Aorta (tissue), 5 donors: ENCODE measurements at regions not wholly inside any gene's neighbourhood (a gene's known extent, or its start where the extent isn't known, plus 50 kb on each side); places are given as distances from the start of the nearest gene placed in this dataset.

Source experiments
- ATAC-seq: fragments of 200-7000 bp; cut with Tn5 transposase; one replicate; pipeline ENCODE4 v1.9.1; 2022; ENCODE audit warnings: moderate library complexity; ENCODE audit not compliant: low FRiP score
- DNase-seq, 2 donors: peaks; one replicate each; pipeline ENCODE4 v3.0.0-alpha.2; 2020
- H3K27ac ChIP-seq, 2 donors: one replicate each; pipeline ENCODE4 v1.5.1; 2013; ENCODE audit warnings: low read length in 2 of 2, mild to moderate bottlenecking in 2 of 2, moderate library complexity in 2 of 2, control low read depth in 1 of 2, inconsistent platforms in 1 of 2, low read depth in 1 of 2
- H3K27me3 ChIP-seq, 2 donors: one replicate each; pipeline ENCODE4 v1.6.1; 2013; ENCODE audit warnings: control low read depth in 1 of 2, low read length in 1 of 2, mild to moderate bottlenecking in 1 of 2, moderate library complexity in 1 of 2; ENCODE audit not compliant: insufficient read depth in 2 of 2, control insufficient read depth in 1 of 2
- H3K36me3 ChIP-seq, 2 donors: one replicate each; pipeline ENCODE4 v1.6.1; 2013; ENCODE audit warnings: control low read depth in 1 of 2, low read length in 1 of 2, mild to moderate bottlenecking in 1 of 2; ENCODE audit not compliant: insufficient read depth in 2 of 2, control insufficient read depth in 1 of 2
- H3K4me1 ChIP-seq, 2 donors: one replicate each; pipeline ENCODE4 v1.6.1; 2013; ENCODE audit warnings: low read length in 2 of 2, control low read depth in 1 of 2, mild to moderate bottlenecking in 1 of 2, moderate library complexity in 1 of 2; ENCODE audit not compliant: insufficient read depth in 2 of 2, control insufficient read depth in 1 of 2
- H3K4me3 ChIP-seq, 2 donors: one replicate each; pipeline ENCODE4 v1.5.1; 2013; ENCODE audit warnings: low read length in 2 of 2, control low read depth in 1 of 2, mild to moderate bottlenecking in 1 of 2
- H3K9me3 ChIP-seq: one replicate; pipeline ENCODE4 v1.6.1; 2013; ENCODE audit warnings: mild to moderate bottlenecking, low read length; ENCODE audit not compliant: control insufficient read depth
- WGBS, 2 donors: extraction: QIAGEN DNeasy Blood & Tissue Kit; methylation state at CpG; one replicate each; pipeline ENCODE4 v1.1.7; 2013; 5-methylcytosine and 5-hydroxymethylcytosine counted together
- intact Hi-C, 2 donors: fragments of 100-400 bp; cut with DNase I; formaldehyde crosslinking; loops; one replicate each; pipeline versions ENCODE4 v1.14.2 to v1.15.0; 2022
- donor health status: healthy with polysubstance abuse.
- donor health status: Bipolar disorder and iron deficiency.
- donor health status: DM: no; HTN: no; CAD: no.
- donor health status: DM: no; HTN: no; CAD: no.
- donor health status: DM: yes; HTN: yes; CAD: no.

DNA sequence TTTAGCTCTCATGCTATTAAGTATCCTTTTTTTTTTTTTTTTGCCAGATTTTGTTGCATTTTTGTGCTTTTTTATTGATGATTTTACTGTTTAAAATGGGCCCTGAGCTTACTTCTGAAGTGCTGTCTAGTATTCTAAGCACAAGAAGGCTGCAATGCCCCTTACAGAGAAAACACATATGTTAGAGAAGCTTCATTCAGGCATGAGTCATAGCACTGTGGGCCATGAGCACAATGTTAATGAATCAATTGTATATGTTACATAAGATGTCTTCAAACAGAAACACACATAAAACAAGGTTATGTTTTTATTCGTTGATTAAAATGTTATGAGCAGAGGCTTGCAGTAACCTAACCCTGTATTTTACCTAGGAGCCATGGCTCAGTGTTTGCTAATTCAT is 117.8 kb upstream of the C11orf87 start:
- DNase-seq (no peak), ATAC-seq (no peak)
- no peak overlapping the region for H3K27ac ChIP-seq
- no peaks in the 10 kb centered on the region for H3K9me3 ChIP-seq
- intact Hi-C loops: no loop called here
- no peak overlapping the region for H3K4me3 ChIP-seq
- no peaks in the 10 kb centered on the region for H3K4me1 ChIP-seq
- no peaks in the 10 kb centered on the region for H3K27me3 ChIP-seq
- H3K36me3 ChIP-seq: no peaks in the 10 kb centered on the region
- WGBS, 2 donors: 89 to 93% methylated on average over 1 of the region's 1 CpG

DNA sequence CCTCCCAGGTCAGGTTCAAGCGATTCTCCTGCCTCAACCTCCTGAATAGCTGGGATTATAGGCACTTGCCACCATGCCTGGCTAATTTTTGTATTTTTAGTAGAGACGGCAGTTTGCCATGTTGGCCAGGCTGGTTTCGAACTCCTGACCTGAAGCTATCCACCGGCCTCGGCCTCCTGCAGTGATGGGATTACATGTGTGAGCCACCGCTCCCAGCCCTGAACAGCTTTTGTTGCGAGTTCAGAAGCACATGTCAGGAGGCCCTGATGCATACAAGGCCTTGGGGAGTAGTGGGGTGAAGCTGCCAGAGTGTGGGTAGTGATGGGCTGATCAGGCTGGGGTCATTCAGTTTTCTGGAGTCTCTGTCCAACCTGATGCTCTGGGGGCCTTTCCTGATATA is 117.0 kb upstream of the C11orf87 start:
- Histone ChIP-seq H3K27me3 (no peaks in the 10 kb centered on the region), H3K4me3 (no peak overlapping the region), H3K27ac (no peak overlapping the region), H3K9me3 (no peaks in the 10 kb centered on the region), H3K4me1 (no peaks in the 10 kb centered on the region), H3K36me3 (no peaks in the 10 kb centered on the region)
- WGBS, 2 donors: 93 to 94% methylated on average over 7 of the region's 7 CpGs
- intact Hi-C loops: no loop called here
- ATAC-seq: no peak
- no peak for DNase-seq

DNA sequence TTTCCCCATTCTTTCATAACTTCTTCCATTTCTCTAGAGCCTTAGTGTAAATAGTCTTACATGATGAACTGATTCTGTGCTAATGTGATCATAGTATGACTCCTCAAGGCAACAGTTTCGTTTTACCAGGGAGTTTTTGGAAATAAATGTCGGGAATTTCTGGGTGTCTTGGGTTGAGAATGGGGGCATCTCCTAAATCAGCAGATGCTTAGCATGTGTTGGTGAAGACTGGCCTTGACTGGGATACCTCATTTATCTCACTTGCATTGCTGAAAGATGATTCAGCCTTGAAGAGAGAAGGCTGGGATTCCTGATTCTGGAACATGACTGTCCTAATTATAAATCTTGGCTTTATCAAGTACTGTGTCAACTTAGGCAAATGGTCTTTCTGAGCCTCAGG is 115.7 kb upstream of the C11orf87 start:
- DNase-seq (no peak), ATAC-seq (no peak)
- 50 to 62% methylated on average over 2 of the region's 2 CpGs for WGBS, 2 donors
- no peaks in the 10 kb centered on the region for H3K36me3 ChIP-seq
- H3K27me3 ChIP-seq: no peaks in the 10 kb centered on the region
- no peak overlapping the region for H3K27ac ChIP-seq
- no peak overlapping the region for H3K4me3 ChIP-seq
- H3K4me1 ChIP-seq: no peaks in the 10 kb centered on the region
- H3K9me3 ChIP-seq: no peaks in the 10 kb centered on the region
- intact Hi-C loops: no loop called here

DNA sequence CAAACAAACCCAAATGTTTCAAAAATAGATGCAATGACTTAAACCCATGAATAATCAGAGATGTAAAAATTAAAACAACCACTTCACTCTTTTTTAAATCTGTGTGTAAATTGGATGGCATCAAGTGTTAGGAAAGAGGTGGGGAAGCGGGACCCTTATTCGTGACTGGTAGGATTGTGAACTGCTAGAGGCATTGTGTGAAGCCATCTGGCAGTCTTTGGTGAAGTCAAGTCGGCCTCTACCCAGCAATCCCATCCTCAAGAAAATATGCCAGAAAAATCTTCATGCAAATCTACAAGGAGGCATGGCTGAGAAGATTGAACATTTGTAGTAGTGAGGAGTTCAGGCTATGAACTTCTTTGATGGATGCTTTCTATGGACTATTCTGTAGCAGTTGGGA is 114.6 kb upstream of the C11orf87 start:
- no peak for DNase-seq
- H3K4me1 ChIP-seq: no peaks in the 10 kb centered on the region
- intact Hi-C loops: no loop called here
- no peaks in the 10 kb centered on the region for H3K27me3 ChIP-seq
- no peak overlapping the region for H3K4me3 ChIP-seq
- H3K9me3 ChIP-seq: no peaks in the 10 kb centered on the region
- 77 to 82% methylated on average over 3 of the region's 3 CpGs for WGBS, 2 donors
- H3K36me3 ChIP-seq: no peaks in the 10 kb centered on the region
- no peak overlapping the region for H3K27ac ChIP-seq
- no peak for ATAC-seq

DNA sequence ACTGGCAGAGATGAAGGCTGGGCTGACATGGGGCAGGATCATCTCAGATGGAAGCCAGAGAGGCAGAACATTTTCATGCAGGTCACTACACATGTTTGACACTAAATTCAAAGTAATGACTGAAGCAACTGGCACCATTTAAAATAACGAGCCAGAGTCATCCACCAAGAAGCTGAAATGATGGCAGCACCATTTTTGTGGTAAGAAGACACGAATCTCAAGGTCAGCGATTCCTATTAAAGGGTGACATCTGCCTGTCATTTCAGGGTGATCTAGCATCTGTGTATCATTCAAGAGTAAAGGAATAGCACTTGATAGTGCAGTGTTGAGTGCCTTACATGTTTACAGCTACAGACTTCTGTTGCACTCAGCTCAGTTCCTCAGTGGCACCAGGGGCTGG is 113.4 kb upstream of the C11orf87 start:
- DNase-seq (no peak), ATAC-seq (no peak)
- Histone ChIP-seq H3K27me3 (no peaks in the 10 kb centered on the region), H3K27ac (no peak overlapping the region), H3K4me1 (no peaks in the 10 kb centered on the region), H3K36me3 (no peaks in the 10 kb centered on the region), H3K9me3 (no peaks in the 10 kb centered on the region), H3K4me3 (no peak overlapping the region)
- 75 to 81% methylated on average over 3 of the region's 3 CpGs for WGBS, 2 donors
- intact Hi-C loops: no loop called here

DNA sequence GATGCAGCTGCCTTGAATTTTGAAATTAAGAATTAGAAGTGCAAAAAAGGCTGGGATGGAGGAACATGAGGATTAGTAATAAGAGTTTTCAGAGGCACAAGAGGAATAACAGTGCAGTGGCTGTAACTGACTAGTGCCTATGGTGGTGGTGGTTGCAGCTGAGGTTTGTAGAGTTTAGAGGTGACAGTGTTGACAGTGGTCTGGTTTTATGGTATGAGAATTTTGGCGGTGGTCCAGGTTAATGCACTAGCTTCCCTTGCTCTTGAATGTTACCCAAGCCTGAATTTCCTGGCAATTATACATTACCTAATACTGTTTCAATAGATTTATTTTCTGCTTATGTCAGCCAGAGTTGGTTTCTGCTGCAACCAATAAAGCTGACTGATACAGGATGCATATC is 112.8 kb upstream of the C11orf87 start:
- H3K36me3 ChIP-seq: no peaks in the 10 kb centered on the region
- WGBS, 2 donors: 50 to 56% methylated on average over 1 of the region's 1 CpG
- H3K27ac ChIP-seq: no peak overlapping the region
- H3K9me3 ChIP-seq: no peaks in the 10 kb centered on the region
- H3K27me3 ChIP-seq: no peaks in the 10 kb centered on the region
- no peak for ATAC-seq
- DNase-seq: no peak
- H3K4me3 ChIP-seq: no peak overlapping the region
- intact Hi-C loops: no loop called here
- H3K4me1 ChIP-seq: no peaks in the 10 kb centered on the region

DNA sequence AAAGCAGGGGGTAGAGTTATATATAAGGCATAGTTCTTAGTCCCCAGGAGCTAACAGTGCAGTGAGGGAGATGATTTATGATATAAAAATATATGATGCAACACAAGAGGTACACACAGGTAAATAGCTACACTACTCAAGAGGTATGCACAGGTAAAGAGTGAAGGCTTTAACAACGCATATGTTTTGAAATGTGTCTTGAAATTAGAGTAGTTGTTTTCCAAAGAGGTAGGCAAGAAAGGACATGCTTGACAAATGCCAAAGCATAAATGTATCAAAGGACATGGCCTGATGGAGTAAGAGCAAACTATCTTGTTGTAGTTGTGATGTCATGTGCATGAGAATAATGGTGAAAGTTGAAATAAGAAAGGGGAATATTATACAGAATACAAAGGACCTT is 104.3 kb upstream of the C11orf87 start:
- Histone ChIP-seq H3K27ac (no peak overlapping the region), H3K27me3 (no peaks in the 10 kb centered on the region), H3K4me1 (no peaks in the 10 kb centered on the region), H3K4me3 (no peak overlapping the region), H3K9me3 (peaks cover 1% of the 10 kb centered on the region), H3K36me3 (no peaks in the 10 kb centered on the region)
- intact Hi-C loops: loop anchor here in 1 of 2 donors (5.0 kb wide), 1 partner anchor 50 kb away; no protein-coding TSS in a partner anchor
- no peak for DNase-seq
- 87 to 89% methylated on average over 1 of the region's 1 CpG for WGBS, 2 donors
- ATAC-seq: no peak

DNA sequence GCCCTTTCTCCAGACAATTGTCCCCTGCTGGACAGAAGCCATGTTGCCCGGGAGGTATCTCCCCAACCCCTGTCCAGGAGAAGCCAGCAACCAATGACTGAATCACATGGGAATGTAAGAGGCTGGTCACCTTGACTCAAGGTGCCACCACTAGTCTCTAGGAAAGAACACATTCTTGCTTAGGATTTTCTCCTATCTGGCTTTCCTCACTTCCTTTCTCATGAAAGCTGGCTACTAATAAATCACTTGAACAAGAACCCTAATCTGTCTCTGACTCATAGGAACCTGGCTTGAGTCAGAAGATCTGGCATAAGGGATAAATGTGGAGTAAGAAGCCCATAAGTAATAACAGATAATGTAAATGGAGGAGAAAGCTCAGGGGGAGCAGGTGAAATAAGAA is 101.4 kb upstream of the C11orf87 start:
- no peaks in the 10 kb centered on the region for H3K36me3 ChIP-seq
- H3K27me3 ChIP-seq: no peaks in the 10 kb centered on the region
- H3K27ac ChIP-seq: no peak overlapping the region
- no peaks in the 10 kb centered on the region for H3K4me1 ChIP-seq
- peaks cover 1% of the 10 kb centered on the region for H3K9me3 ChIP-seq
- DNase-seq (no peak), ATAC-seq (no peak)
- intact Hi-C loops: no loop called here
- H3K4me3 ChIP-seq: no peak overlapping the region
- WGBS, 2 donors: 45 to 60% methylated on average over 1 of the region's 1 CpG

DNA sequence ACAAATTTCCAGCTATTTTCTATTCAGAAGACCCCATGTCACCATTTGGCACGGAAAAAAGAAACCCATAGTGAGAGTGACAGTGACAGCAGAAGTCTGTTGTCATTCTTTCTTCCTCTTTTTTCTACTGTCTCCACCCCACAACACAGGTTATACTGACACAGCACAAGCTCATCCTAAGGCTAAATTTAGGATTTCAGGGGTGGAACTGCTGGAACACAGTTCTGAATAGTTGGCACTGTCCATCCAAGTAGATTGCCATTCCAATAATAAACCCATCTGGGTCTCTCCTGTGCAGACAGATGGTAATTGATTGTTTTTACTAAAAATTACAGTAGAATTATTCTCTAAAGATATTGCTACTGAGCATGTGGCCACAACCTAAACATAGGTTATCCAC is 95.2 kb upstream of the C11orf87 start:
- no peak overlapping the region for H3K27ac ChIP-seq
- no peak for DNase-seq
- H3K4me3 ChIP-seq: no peak overlapping the region
- intact Hi-C loops: no loop called here
- H3K9me3 ChIP-seq: peaks cover 2% of the 10 kb centered on the region
- H3K4me1 ChIP-seq: no peaks in the 10 kb centered on the region
- ATAC-seq: no peak
- no peaks in the 10 kb centered on the region for H3K36me3 ChIP-seq
- 61 to 66% methylated on average over 1 of the region's 1 CpG for WGBS, 2 donors
- H3K27me3 ChIP-seq: no peaks in the 10 kb centered on the region
